Endodermal cell (in vitro differentiated cells): ENCODE measurements at regions not wholly inside any gene's neighbourhood (a gene's known extent, or its start where the extent isn't known, plus 50 kb on each side); places are given as distances from the start of the nearest gene placed in this dataset.

Source experiments
- DNase-seq: peaks from one replicate; pipeline ENCODE4 v3.0.0-alpha.2; 2017
- H3K27ac ChIP-seq: 2 replicates; pipeline ENCODE4 v1.5.1; 2013; ENCODE audit warnings: mild to moderate bottlenecking, low read depth, low read length, moderate library complexity
- H3K27me3 ChIP-seq: 2 replicates; pipeline ENCODE4 v1.6.1; 2013; ENCODE audit warnings: mild to moderate bottlenecking, low read length, moderate library complexity; ENCODE audit not compliant: insufficient read depth, control insufficient read depth, poor library complexity, severe bottlenecking
- H3K36me3 ChIP-seq: 2 replicates; pipeline ENCODE4 v1.7.0; 2013; ENCODE audit warnings: mild to moderate bottlenecking, low read length, moderate library complexity; ENCODE audit not compliant: control insufficient read depth, insufficient read depth
- H3K4me1 ChIP-seq: one replicate; pipeline ENCODE4 v1.7.0; 2013; ENCODE audit warnings: low read length; ENCODE audit not compliant: control insufficient read depth, insufficient read depth
- H3K4me3 ChIP-seq: 2 replicates; pipeline ENCODE4 v1.5.1; 2013; ENCODE audit warnings: mild to moderate bottlenecking, low read length, moderate library complexity
- H3K9ac ChIP-seq: 2 replicates; pipeline ENCODE4 v1.6.1; 2013; ENCODE audit warnings: mild to moderate bottlenecking, low read length, moderate library complexity; ENCODE audit not compliant: poor library complexity, severe bottlenecking; ENCODE audit errors: extremely low read depth
- H3K9me3 ChIP-seq: 2 replicates; pipeline ENCODE4 v1.6.1; 2013; ENCODE audit warnings: mild to moderate bottlenecking, low read length, moderate library complexity; ENCODE audit not compliant: control insufficient read depth
- H3K27ac Mint-ChIP-seq: 2 replicates; pipeline ENCODE4 v1.8.0; 2020; ENCODE audit warnings: mixed read lengths
- H3K27me3 Mint-ChIP-seq: 2 replicates; pipeline ENCODE4 v1.8.0; 2021; ENCODE audit warnings: mild to moderate bottlenecking, mixed read lengths; ENCODE audit not compliant: insufficient read depth
- H3K36me3 Mint-ChIP-seq: 2 replicates; pipeline ENCODE4 v1.8.0; 2020; ENCODE audit warnings: low read depth, mixed read lengths
- H3K4me1 Mint-ChIP-seq: 2 replicates; pipeline ENCODE4 v1.8.0; 2020; ENCODE audit warnings: mixed read lengths
- H3K4me3 Mint-ChIP-seq: 2 replicates; pipeline ENCODE4 v1.8.0; 2020; ENCODE audit warnings: mild to moderate bottlenecking, moderate library complexity, mixed read lengths
- H3K9me3 Mint-ChIP-seq: 2 replicates; pipeline ENCODE4 v1.8.0; 2020; ENCODE audit warnings: mild to moderate bottlenecking, mixed read lengths
- WGBS, 2 experiments: methylation state at CpG; one replicate each; pipeline versions ENCODE4 v1.1.5 to v1.1.7; 2013; ENCODE audit warnings: missing lambda C conversion rate in 2 of 2, mixed read lengths in 1 of 2; ENCODE audit not compliant: insufficient coverage in 1 of 2, insufficient read length in 1 of 2; 5-methylcytosine and 5-hydroxymethylcytosine counted together
- TF ChIP-seq, protein P1 (sequence below): fragments of 200-600 bp; sonication (generic); conservative IDR thresholded peaks from 2 replicates; pipeline ENCODE4 v1.5.0; 2021; ENCODE audit warnings: antibody characterized with exemption, mild to moderate bottlenecking

DNA sequence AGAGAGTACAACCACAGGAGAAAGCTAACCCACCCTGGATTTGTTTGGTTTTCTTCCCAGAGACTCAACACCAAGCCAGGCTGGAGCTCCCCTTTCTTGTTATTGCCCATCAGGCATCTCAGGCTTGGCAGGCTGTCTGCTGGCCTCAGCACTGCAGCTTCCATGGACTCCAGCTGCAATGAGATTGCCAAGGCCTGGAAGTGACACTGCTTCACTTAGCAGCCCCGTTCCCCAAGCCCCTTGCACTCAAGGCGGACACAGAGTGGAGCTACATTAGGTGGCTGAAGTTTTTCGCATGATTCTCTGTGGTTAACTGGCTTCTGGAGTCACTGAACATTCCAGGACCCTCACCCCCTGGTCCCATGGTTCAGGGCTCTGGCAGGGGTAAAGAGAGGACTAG lies 163.1 kb upstream of the GDF10 start:
- Histone ChIP-seq H3K27me3 (no peaks in the 10 kb centered on the region), H3K4me3 (no peak overlapping the region), H3K9ac (no peak overlapping the region), H3K9me3 (no peaks in the 10 kb centered on the region), H3K36me3 (no peaks in the 10 kb centered on the region), H3K27ac (no peak overlapping the region), H3K4me1 (no peaks in the 10 kb centered on the region)
- Mint-ChIP-seq H3K36me3 (peaks cover 3% of the 10 kb centered on the region), H3K27ac (no peak overlapping the region), H3K9me3 (peaks cover 5% of the 10 kb centered on the region), H3K4me1 (peaks cover 16% of the 10 kb centered on the region), H3K4me3 (no peak overlapping the region), H3K27me3 (peaks cover 8% of the 10 kb centered on the region)
- WGBS, 2 experiments: 88 to 93% methylated on average over 2 to 3 of the region's 3 CpGs
- TF ChIP-seq, protein P1, sequence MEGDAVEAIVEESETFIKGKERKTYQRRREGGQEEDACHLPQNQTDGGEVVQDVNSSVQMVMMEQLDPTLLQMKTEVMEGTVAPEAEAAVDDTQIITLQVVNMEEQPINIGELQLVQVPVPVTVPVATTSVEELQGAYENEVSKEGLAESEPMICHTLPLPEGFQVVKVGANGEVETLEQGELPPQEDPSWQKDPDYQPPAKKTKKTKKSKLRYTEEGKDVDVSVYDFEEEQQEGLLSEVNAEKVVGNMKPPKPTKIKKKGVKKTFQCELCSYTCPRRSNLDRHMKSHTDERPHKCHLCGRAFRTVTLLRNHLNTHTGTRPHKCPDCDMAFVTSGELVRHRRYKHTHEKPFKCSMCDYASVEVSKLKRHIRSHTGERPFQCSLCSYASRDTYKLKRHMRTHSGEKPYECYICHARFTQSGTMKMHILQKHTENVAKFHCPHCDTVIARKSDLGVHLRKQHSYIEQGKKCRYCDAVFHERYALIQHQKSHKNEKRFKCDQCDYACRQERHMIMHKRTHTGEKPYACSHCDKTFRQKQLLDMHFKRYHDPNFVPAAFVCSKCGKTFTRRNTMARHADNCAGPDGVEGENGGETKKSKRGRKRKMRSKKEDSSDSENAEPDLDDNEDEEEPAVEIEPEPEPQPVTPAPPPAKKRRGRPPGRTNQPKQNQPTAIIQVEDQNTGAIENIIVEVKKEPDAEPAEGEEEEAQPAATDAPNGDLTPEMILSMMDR: no peak
- no peak for DNase-seq

DNA sequence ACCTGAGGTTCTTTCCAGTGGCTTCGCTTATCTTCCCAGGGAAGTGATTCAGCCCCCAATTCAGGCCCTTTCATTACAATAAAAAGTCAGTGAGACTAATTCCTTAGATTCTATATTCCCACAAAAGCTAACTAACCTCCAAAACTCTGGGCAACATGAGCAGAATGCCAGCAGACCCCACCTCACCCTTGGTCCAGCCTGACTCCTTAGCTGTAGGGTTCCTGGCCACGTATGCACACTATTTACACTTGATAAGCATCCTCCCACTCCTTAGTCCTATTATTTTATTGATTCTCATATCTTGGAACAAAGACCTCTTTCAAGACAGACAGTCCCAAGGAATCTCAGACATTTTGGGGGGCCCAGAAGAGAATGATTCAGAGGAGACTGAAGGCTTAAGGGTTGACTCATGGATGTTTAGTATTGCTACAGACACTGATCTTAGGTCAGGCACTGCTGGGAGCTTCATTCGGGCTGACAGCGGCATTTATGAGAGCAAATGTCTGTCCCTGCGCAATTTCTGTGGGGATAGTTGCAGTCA lies 162.6 kb upstream of the GDF10 start:
- H3K27ac ChIP-seq: no peak overlapping the region
- no peaks in the 10 kb centered on the region for H3K9me3 ChIP-seq
- H3K36me3 ChIP-seq: no peaks in the 10 kb centered on the region
- H3K4me1 ChIP-seq: no peaks in the 10 kb centered on the region
- H3K9me3 Mint-ChIP-seq: peaks cover 5% of the 10 kb centered on the region
- peak overlapping the region; percentile 41 for H3K27ac Mint-ChIP-seq
- TF ChIP-seq, protein P1: no peak
- peaks cover 8% of the 10 kb centered on the region for H3K27me3 Mint-ChIP-seq
- no peak overlapping the region for H3K4me3 Mint-ChIP-seq
- peaks cover 16% of the 10 kb centered on the region for H3K4me1 Mint-ChIP-seq
- H3K4me3 ChIP-seq: no peak overlapping the region
- WGBS, 2 experiments: 94 to 97% methylated on average over 5 of the region's 5 CpGs
- H3K9ac ChIP-seq: no peak overlapping the region
- DNase-seq: no peak
- no peaks in the 10 kb centered on the region for H3K27me3 ChIP-seq
- H3K36me3 Mint-ChIP-seq: peaks cover 3% of the 10 kb centered on the region

DNA sequence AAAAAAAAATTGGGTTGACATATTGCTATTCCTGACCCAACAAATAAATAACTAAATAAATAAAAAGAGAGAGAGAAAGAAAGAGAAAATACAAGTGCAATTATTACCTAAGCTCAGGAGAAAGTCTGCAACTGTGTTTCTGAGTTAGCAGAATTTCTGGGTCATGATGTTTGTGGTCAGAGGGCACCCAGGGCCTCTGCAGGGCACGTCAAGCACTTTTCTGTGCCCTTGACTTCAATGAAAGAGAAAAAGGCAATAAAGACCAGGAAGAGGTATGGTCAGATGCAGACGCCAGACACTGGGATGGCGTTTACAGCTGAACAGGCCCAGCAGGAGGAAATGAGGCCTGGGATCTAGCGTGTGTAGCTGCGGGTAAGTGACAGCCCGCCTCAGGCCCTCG lies 160.9 kb upstream of the GDF10 start:
- TF ChIP-seq, protein P1: no peak
- no peaks in the 10 kb centered on the region for H3K36me3 ChIP-seq
- Mint-ChIP-seq H3K27me3 (peaks cover 8% of the 10 kb centered on the region), H3K4me3 (no peak overlapping the region), H3K27ac (no peak overlapping the region), H3K36me3 (peaks cover 3% of the 10 kb centered on the region), H3K9me3 (peaks cover 5% of the 10 kb centered on the region), H3K4me1 (peaks cover 16% of the 10 kb centered on the region)
- H3K9ac ChIP-seq: no peak overlapping the region
- H3K27ac ChIP-seq: no peak overlapping the region
- WGBS, 2 experiments: 81 to 89% methylated on average over 7 of the region's 7 CpGs
- no peaks in the 10 kb centered on the region for H3K4me1 ChIP-seq
- H3K27me3 ChIP-seq: no peaks in the 10 kb centered on the region
- no peak for DNase-seq
- no peaks in the 10 kb centered on the region for H3K9me3 ChIP-seq
- H3K4me3 ChIP-seq: no peak overlapping the region
